NOMO-1 (cell line): ENCODE measurements at regions not wholly inside any gene's neighbourhood (a gene's known extent, or its start where the extent isn't known, plus 50 kb on each side); places are given as distances from the start of the nearest gene placed in this dataset.

Source experiments
- DNase-seq, 2 experiments: peaks; one replicate each; lab custom pipeline; 2025; ENCODE audit not compliant: unreplicated experiment in 2 of 2; lab: John Stamatoyannopoulos, UW

- DNase-seq = no peak
These were observed 50.4 kb upstream of the CTIF start for GRCh38 chr18:48488388-48488850.

DNA sequence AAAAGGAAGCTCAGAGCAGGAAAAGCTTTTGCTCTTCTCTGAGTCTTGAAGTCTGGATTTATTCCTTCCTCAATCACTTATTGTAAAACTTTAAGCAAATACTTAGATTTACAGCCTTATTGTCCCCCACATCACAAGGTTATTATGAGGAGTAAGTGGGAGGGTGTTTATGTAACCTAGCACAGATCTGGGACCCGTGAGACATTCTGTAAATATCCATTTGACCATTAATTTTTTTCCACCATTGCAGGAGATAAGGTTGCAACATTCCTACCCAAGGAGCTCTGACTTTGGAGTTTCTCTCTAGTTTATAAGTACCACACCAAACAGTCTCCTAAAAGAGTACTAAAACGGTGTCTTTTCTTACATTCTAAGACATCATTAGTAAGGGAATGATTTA lies 52.1 kb upstream of the CTIF start:
- no peak for DNase-seq

DNA sequence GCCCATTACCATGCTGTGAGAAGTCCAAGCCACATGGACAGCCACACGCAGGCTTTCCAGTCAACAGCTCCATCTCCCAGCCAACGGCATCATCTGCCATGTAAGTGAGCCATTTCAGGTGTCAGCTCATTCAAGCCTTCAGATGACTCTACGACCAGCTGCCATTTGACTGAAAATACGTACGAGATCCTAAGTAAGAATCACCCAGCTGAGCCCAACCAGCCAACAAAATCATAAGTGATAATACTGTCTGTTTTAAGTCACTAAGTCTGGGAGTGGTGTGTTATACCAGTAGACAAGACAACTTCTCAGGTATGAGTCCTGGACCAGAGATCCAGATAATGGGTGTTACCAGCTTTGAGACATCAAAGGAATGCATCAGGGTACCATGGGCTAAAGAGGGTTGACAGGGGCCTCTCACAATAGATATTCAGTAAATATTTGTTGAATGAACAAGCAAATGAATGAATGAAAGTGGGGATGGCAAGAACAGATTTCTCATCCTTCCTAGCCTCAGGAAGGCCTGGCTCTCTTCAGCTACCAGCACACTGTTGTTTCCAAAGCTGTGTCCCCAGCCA lies 52.9 kb upstream of the CTIF start:
- no peak for DNase-seq

- peak; percentile 8 to 21 for DNase-seq
These were observed 57.7 kb upstream of the CTIF start for GRCh38 chr18:48481092-48481491.

DNA sequence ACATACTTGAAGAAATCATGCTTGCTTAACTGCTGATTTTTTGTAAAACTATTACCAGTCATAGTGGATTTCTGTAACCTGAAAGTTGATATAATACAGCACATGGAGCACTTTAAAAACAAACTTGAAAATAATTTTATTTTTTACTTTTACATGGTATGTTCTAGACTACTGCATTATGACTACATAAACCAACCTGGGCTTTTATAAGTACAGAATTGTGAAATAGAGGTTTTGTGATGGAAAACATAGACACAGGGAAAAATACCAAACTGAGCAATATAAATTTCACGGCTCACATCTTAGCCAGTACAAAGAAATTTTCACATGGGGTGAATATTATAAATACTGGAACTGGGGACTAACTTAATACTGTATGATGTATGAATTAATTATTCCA lies 59.3 kb upstream of the CTIF start:
- no peak for DNase-seq

GRCh38 chr18:48477348-48477747 lies 61.5 kb upstream of the CTIF start:
- no peak for DNase-seq

DNA sequence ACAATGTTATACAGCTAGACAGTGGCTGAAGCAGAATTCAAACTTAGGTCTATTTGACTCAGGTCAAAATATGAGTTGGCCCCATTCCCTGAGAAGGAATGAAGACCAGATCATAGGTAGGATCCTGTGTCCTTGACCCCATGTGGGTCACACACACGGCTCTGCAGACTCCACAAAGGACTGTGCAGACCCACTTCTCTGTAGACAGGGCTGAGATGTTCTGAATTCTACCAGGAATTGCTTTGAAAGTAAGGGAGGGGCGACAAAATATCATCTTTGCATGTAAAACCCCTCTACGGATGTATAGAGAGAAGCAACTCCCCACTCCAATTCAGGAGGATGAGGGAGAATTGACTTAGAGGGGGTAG lies 62.3 kb upstream of the CTIF start:
- no peak for DNase-seq

DNA sequence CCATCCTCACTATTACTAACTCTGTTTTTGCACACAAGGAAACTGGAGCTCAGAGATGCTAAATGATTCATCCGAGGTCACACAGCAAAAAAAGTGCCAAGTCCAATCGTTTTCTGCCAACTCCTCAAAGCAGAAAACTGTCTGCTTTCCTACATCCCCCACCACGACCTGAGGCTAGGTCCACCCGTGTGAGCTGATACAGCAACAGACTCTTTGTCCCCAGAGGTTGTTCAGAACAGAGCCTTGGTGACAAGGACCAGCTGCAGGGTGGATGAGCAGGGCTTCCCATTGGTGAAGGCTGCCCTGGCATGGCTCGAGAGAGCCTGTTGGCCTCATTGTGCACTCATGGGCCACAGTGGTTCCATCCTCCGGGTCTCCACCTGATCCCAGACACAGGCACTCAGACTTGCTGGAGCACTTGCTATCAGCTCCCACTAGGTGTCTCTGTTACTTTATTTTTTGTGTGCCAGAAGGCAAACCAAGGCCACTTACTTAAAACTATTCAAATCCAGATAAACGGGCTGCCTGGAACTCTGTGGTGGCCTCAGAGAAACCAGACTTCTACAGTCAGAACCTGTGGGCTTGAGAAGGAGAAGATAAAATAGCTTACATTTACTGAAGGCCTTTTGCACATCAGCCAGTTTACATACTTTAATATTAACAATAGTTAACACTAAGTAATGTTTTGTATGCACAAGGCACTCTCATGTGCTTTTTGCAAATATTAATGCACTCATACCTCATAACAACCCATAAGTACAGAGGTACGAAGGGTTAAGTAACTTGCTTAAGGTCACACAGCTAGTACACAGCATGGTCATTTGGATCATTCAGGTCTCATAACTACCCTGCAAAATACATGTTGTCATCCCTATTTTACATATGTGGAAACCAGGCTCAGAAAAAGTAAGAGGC lies 62.9 kb upstream of the CTIF start:
- peak; percentile 66 to 71 for DNase-seq

- DNase-seq = no peak
These were observed 64.6 kb upstream of the ZBTB7C start for GRCh38 chr18:48473816-48474215.

GRCh38 chr18:48472610-48473009 lies 63.4 kb upstream of the ZBTB7C start:
- no peak for DNase-seq

- no peak for DNase-seq
These were observed 61.4 kb upstream of the ZBTB7C start for GRCh38 chr18:48470484-48471180.

- no peak for DNase-seq
These were observed 59.0 kb upstream of the ZBTB7C start for GRCh38 chr18:48468151-48468550.

GRCh38 chr18:48467231-48467630 lies 58.0 kb upstream of the ZBTB7C start:
- no peak for DNase-seq

DNA sequence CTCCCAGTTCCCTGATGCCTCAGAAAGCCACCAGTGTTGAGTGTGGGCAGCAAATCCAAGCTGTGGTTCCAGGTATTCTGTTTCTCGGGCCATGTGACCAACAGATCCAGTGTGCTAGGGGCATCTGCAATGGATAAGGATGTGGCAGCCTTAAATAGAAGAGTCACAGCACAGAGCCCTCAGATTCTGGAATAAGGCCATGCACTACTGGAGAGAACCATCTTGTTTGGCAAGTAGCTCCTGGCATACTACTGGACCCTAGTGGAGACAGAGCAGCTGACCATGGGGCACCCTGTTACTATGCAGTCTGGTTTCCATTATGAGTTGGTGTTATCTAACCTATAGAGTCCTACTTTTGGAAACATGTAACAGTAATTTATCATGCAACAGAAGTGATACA lies 53.3 kb upstream of the ZBTB7C start:
- DNase-seq = no peak

DNA sequence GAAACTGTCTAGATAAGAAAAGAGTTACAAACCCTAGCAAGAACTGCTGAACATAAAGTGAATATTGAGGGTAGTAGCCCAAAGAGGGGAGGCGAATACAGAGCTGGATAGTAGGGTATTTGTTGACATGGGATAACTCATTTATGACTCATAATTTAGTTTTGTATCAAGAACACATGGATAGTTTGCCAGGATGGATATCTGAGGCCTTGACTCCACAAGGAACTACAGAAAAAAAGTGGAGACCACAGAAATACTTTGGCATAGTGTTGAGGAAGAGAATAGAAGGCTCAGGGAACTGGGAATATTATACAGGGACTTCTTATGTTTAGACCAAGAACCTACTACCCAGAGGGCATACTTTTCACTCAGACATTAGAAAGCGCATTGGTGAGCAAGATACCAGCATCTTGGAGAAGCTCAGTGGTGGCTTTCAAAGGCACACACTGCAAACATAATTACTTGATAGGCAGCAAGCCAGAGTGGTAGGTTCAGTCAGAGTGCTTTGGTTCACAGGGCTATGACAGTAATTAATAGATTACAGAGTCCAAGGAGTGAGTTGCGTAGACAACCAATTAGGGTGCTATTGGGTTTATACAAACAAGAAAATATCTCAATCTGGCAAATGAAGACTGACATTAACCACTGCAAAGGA lies 51.9 kb upstream of the ZBTB7C start:
- no peak for DNase-seq

DNA sequence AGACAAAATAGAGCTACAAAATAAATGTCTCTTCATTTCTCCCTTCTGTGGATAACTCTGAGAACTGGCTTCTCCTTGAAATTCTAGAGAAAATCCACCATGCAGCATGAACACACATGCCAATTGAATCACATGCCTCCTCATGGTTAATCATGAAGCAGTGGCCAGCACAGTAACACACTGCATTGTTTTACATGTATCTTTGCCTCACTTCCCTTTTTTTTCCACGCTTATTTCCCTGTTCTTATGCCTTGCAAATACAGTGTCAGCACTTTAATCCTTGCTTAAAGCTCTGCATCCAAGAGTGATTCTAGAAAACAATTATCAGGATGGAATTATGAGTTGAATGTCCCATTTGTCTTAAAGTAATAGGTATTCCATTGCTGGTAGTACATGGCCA lies 50.3 kb upstream of the ZBTB7C start:
- peak; percentile 29 to 70 for DNase-seq

- DNase-seq = no peak
These were observed 49.8 kb upstream of the ZBTB7C start for GRCh38 chr18:48459016-48459415.
